ENCODE measurements at regions not wholly inside any gene's neighbourhood (a gene's known extent, or its start where the extent isn't known, plus 50 kb on each side); places are given as distances from the start of the nearest gene placed in this dataset.
"Not testable (repeated sequence)": the region's sequence is repeated elsewhere in the genome, so short reads cannot be mapped to it uniquely, and the experiment has no call there.

- DNase-seq = peak; percentile 25 to 72
Observed at GRCh38 chr6:14217728-14218518, 100.4 kb downstream of the CD83 start.

- no peak for DNase-seq
Observed at GRCh38 chr6:14218519-14218800, 100.9 kb downstream of the CD83 start.

DNA sequence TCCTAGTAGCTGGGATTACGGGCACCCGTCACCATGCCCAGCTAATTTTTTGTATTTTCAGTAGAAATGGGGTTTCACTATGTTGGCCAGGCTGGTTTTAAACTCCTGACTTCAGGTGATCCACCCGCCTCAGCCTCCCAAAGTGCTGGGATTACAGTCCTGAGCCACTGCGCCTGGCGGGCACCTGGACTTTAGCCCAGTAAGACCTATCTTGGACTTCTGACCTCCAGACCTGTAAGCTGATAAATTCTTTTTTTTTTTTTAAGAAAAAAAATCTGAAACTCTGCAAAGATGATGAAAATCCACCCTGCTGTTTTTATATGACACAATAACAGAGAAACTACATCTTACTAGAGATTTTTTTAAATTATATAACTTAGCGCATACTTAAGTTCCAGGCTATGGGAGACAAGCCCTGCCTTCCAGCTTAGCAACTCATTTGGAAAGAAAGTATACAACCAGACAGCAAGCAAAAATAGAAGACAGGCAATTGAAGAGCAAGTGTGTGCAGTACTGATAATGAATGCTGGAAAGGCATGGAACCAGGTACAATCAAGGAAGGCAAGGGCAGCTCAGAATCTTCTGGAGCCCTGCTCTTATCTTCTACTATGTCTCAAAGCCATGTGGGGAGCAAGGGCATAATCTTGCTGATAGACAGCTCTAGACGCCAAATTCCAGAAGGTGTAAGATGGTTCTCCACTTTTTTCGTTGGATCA is 104.2 kb downstream of the CD83 start:
- DNase-seq = no peak

DNA sequence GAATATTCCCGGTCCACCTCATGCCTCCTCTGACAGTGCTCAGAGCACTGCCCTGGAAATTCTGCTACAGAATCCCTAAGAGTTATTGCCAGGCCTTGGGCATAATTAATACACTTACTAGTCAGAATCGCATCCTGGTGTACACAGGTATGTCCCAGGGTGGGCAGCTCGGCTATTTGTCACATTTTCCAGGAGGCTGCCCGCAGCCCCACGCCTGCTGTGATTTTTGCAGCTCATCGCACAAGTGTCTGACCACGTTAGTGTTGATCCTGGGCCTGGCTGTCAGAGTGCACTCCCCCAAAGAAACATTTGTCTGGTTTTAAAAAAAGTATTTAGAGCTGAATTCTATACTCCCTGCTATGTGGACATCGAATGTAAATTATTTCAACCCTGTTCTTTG is 105.4 kb downstream of the CD83 start:
- no peak for DNase-seq

- DNase-seq = no peak
Observed at GRCh38 chr6:14224359-14225103, 107.0 kb downstream of the CD83 start.

GRCh38 chr6:14226051-14226660 is 108.6 kb downstream of the CD83 start:
- DNase-seq = no peak

- DNase-seq = no peak
Observed at GRCh38 chr6:14228571-14228970, 111.0 kb downstream of the CD83 start.

GRCh38 chr6:14231071-14231483 is 113.5 kb downstream of the CD83 start:
- DNase-seq = no peak

GRCh38 chr6:14231501-14232280 is 114.1 kb downstream of the CD83 start:
- DNase-seq = no peak

- DNase-seq = no peak
Observed at GRCh38 chr6:14232889-14233288, 115.3 kb downstream of the CD83 start.

DNA sequence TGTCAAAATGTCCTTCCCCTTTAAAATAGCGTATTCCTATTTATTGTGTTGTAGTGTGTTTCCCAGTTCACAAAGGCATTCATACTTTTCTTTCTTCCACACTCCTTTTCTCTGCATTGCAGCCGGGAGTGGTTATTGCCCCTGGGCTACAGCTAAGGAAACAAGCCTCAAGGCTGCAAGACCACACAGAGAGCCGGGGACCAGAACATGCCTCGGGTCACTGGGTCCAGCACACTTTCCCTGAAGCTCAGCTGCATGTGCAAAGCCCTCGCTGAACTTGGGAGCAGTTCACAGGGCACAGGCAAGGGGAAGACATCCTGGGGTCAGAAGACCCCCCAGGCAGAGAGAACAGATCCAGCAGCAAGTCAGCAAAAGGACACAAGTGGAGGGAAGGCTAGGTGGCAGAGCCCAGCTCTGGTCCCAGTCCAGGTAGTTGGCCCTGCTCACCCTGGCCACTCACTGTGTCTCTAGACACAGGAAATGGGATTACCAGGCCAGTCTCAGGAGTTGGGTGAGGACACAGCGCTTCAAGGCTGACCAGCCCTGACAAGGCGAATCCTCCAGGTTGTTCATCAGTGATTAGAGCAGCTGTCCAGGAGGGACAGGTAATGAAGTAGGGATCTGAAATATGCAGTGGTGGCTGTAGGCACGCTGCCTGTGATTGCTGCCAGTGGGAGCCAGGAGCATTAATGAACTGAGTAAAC is 118.2 kb downstream of the CD83 start:
- DNase-seq = no peak

DNA sequence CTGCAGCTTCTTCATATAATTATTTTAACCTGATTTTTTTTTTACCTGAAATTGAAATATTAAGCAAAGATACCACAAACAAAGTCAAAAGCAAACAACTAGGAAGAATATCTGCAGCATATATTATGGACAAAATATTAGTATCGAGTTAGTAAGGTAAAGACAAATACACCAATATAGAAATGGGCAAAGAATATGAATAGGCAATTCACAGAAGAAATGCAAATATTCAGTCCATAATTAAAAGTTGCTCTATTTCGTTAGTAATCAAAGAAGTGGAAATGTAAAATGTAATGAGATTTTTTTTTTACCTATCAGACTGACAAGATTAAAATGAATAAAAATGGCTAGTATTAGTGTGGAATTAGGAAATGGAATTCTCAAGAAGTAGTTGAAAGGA is 121.5 kb downstream of the CD83 start:
- DNase-seq = no peak

- no peak for DNase-seq
Observed at GRCh38 chr6:14240411-14241166, 123.0 kb downstream of the CD83 start.

- DNase-seq = no peak
Observed at GRCh38 chr6:14241255-14242070, 123.9 kb downstream of the CD83 start.

- DNase-seq = not testable (repeated sequence)
Observed at GRCh38 chr6:14242912-14243311, 125.3 kb downstream of the CD83 start.

GRCh38 chr6:14243597-14243996 is 126.0 kb downstream of the CD83 start:
- no peak for DNase-seq

DNA sequence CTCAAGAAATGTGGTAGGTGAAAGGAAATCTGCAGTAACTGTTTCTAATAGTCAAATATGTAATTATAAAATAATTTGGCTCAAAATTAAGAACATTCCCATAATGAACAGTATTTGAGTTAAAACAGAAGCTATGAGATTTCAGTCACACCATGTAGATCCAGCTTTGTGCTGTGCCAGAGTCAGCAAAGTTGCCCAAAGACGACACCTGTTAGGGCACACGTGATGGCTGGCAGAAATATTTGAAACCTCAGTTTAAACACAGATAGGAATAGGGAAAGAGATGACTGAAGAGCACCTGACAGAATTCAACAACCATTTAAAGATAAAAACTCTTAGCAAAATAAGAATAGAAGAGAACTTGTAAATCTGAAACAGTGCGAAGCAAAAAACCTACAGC is 129.3 kb downstream of the CD83 start:
- DNase-seq = no peak

DNA sequence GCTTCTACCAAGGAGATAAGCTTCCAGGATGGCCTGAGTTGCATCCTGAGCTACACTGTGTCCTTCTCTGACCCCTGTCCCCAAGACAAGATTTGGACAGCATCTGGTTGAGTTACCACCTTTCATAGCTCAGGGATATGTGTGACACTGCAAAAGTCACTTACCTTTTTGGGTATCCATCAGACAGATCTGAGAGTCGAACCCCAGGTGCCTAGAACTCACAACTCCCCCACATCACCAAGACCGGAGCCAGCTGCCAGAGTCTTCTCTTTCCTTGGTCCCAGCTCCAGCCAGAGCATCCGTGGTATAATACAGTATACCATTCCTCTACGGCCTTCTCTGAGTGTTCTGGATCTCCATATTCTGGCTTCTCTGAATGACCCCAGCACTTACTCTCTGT is 133.0 kb downstream of the CD83 start:
- no peak for DNase-seq

- DNase-seq = no peak
Observed at GRCh38 chr6:14252271-14252850, 134.8 kb downstream of the CD83 start.

DNA sequence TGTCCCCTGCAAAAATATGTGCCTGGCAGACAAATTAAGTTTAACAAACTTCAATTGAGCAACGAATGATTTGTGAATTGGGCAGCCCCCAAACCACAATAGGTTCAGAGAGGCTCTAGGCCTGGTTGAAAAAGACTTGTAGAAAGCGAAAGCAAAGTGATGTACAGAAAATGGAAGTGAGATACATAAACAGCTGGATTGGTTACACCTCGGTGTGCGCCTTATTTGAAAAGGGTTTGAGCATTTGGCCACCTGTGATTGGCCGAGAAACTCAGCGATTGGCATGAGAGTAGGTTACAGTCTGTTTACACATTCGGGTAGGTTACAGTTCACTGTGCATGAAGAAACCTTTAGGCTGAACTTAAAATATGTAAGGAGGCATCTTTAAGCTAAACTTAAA is 136.9 kb downstream of the CD83 start:
- DNase-seq = no peak
